ENCODE measurements at regions not wholly inside any gene's neighbourhood (a gene's known extent, or its start where the extent isn't known, plus 50 kb on each side); places are given as distances from the start of the nearest gene placed in this dataset.

DNA sequence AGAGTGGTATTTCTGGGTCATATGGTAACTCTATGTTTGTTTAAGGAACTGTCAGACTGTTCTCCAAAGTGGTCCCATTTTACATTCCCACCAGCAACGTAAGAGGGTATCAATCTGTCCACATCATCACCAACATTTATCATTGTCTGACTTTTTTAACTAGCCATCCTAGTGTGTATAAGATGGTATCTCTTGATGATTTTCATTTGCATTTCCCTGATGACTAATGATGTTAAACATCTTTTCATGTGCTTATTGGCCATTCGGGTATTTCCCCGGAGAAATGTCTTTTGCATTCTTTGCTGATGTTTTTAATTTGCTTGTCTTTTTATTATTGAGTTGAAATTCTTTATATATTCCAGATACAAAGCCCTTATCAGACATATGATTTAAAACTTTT is 370.1 kb upstream of the NR5A2 start:
- peaks cover 4% of the 10 kb centered on the region for H3K27me3 ChIP-seq (ENCODE audit: insufficient read depth, poor library complexity, severe bottlenecking)
- no peak overlapping the region for H3K4me3 ChIP-seq (replicated peaks; ENCODE audit: insufficient read depth, low read length)
- no peak overlapping the region for H3K27ac ChIP-seq (replicated peaks)
- no peak for DNase-seq (ENCODE audit: low read depth in 1 of 2, low spot score in 1 of 2)
- TF ChIP-seq REST (IDR thresholded peaks at IDR 0.05; ENCODE audit: insufficient replicate concordance, low read depth): no peak
- no peak for TF ChIP-seq CTCF (IDR thresholded peaks at IDR 0.05; ENCODE audit: insufficient read depth, low read length)
- no peak for TF ChIP-seq GABPA (IDR thresholded peaks at IDR 0.05; ENCODE audit: low read depth)
- TF ChIP-seq SPI1 (IDR thresholded peaks at IDR 0.05; ENCODE audit: borderline replicate concordance, low read depth): no peak
- no peak for TF ChIP-seq POLR2AphosphoS5 (IDR thresholded peaks at IDR 0.05; ENCODE audit: low read depth)

DNA sequence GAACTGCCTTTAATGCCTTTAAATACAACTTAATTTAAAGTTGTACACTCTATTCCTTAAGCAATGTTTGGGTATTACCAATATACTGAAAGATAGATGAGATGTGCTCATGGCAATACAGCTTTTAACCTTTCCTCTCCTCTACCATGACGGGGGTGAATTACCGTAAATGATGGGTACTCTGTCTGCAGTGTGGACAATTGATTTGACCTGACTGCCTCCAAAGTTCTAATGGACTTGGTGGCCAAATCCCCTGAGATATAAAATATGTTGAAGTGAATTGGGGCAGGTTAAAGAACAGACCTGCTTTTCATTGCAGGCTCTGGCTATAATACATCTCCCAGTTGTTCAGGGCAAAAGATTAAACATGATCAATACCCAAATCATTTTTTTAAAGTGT is 367.4 kb upstream of the NR5A2 start:
- Histone ChIP-seq H3K4me3 (replicated peaks; ENCODE audit: insufficient read depth, low read length) (no peak overlapping the region), H3K27ac (replicated peaks) (no peak overlapping the region), H3K27me3 (ENCODE audit: insufficient read depth, poor library complexity, severe bottlenecking) (peaks cover 4% of the 10 kb centered on the region)
- TF ChIP-seq CTCF (IDR thresholded peaks at IDR 0.05; ENCODE audit: insufficient read depth, low read length) (no peak), SPI1 (IDR thresholded peaks at IDR 0.05; ENCODE audit: borderline replicate concordance, low read depth) (no peak), GABPA (IDR thresholded peaks at IDR 0.05; ENCODE audit: low read depth) (no peak), REST (IDR thresholded peaks at IDR 0.05; ENCODE audit: insufficient replicate concordance, low read depth) (no peak), POLR2AphosphoS5 (IDR thresholded peaks at IDR 0.05; ENCODE audit: low read depth) (no peak)
- DNase-seq (ENCODE audit: low read depth in 1 of 2, low spot score in 1 of 2): no peak

- Histone ChIP-seq H3K27me3 (ENCODE audit: insufficient read depth, poor library complexity, severe bottlenecking) (no peaks in the 10 kb centered on the region), H3K27ac (replicated peaks) (no peak overlapping the region), H3K4me3 (replicated peaks; ENCODE audit: insufficient read depth, low read length) (no peak overlapping the region)
- no peak for DNase-seq (ENCODE audit: low read depth in 1 of 2, low spot score in 1 of 2)
- TF ChIP-seq REST (IDR thresholded peaks at IDR 0.05; ENCODE audit: insufficient replicate concordance, low read depth): no peak
- no peak for TF ChIP-seq CTCF (IDR thresholded peaks at IDR 0.05; ENCODE audit: insufficient read depth, low read length)
- no peak for TF ChIP-seq POLR2AphosphoS5 (IDR thresholded peaks at IDR 0.05; ENCODE audit: low read depth)
Measured at GRCh38 chr1:199665371-199665770, 362.1 kb upstream of the NR5A2 start.

All from HL-60 (cell line).